H1 (cell line): ENCODE measurements at regions not wholly inside any gene's neighbourhood (a gene's known extent, or its start where the extent isn't known, plus 50 kb on each side); places are given as distances from the start of the nearest gene placed in this dataset.

Source experiments
- CTCF ChIA-PET: fragments of 300-600 bp; sonication (Branson Sonifier 250); formaldehyde crosslinking; loops from one replicate; lab custom pipeline; 2021; ENCODE audit not compliant: partially characterized antibody; lab: Charles Lee
- POLR2A ChIA-PET: fragments of 300-600 bp; sonication (Branson Sonifier 250); formaldehyde crosslinking; loops from one replicate; lab custom pipeline; 2021; ENCODE audit warnings: inconsistent platforms; ENCODE audit not compliant: partially characterized antibody; lab: Charles Lee
- DNase-seq, 2 experiments: peaks; one replicate each; pipeline versions ENCODE4 v3.0.0 to v3.0.0-alpha.2; 2010 to 2022; ENCODE audit warnings: low spot score in 2 of 2, low read depth in 1 of 2, mixed read lengths in 1 of 2
- FAIRE-seq: peaks from 2 replicates; lab custom pipeline; 2011; peaks lifted over from hg19 to GRCh38; lab: Jason Lieb, UNC
- H2AFZ ChIP-seq: 2 replicates; pipeline ENCODE4 v1.8.1; 2012; ENCODE audit warnings: low read length, inconsistent platforms
- H2AK5ac ChIP-seq: 2 replicates; pipeline ENCODE4 v1.6.1; 2013; ENCODE audit warnings: low read depth, low read length
- H2BK120ac ChIP-seq: replicated peaks from 2 replicates; pipeline ENCODE3; 2013; ENCODE audit warnings: low read depth, low read length, inconsistent platforms
- H2BK12ac ChIP-seq: 2 replicates; pipeline ENCODE4 v1.6.1; 2013; ENCODE audit warnings: low read depth, low read length
- H2BK15ac ChIP-seq: 2 replicates; pipeline ENCODE4 v1.6.1; 2013; ENCODE audit warnings: low read length
- H2BK20ac ChIP-seq: 2 replicates; pipeline ENCODE4 v1.6.1; 2013; ENCODE audit warnings: low read length
- H2BK5ac ChIP-seq: 2 replicates; pipeline ENCODE4 v1.6.1; 2013; ENCODE audit warnings: low read depth, low read length
- H3K14ac ChIP-seq: 2 replicates; pipeline ENCODE4 v1.6.1; 2013; ENCODE audit warnings: inconsistent platforms; ENCODE audit not compliant: insufficient read length
- H3K18ac ChIP-seq: 2 replicates; pipeline ENCODE4 v1.6.1; 2013; ENCODE audit warnings: low read length; ENCODE audit errors: extremely low read depth
- H3K23ac ChIP-seq: 2 replicates; pipeline ENCODE4 v1.6.1; 2013; ENCODE audit warnings: inconsistent platforms; ENCODE audit not compliant: insufficient read length
- H3K23me2 ChIP-seq: 2 replicates; pipeline ENCODE4 v1.6.1; 2013; ENCODE audit warnings: low read depth, low read length
- H3K27ac ChIP-seq: 2 replicates; pipeline ENCODE4 v1.6.1; 2011; ENCODE audit warnings: low read depth, low read length, inconsistent platforms
- H3K27me3 ChIP-seq, 4 experiments: replicated peaks in 1 of 4; 1 replicate in 1 of 4; 2 replicates in 3 of 4; pipeline versions ENCODE4 v1.6.1 to v1.8.1; 2011 to 2013; ENCODE audit warnings: low read length in 3 of 4, mild to moderate bottlenecking in 3 of 4, inconsistent platforms in 2 of 4, mixed read lengths in 2 of 4, moderate library complexity in 1 of 4; ENCODE audit not compliant: control insufficient read depth in 3 of 4, insufficient read depth in 3 of 4; ENCODE audit errors: extremely low read depth in 1 of 4
- H3K36me3 ChIP-seq, 4 experiments: 2 replicates each; pipeline versions ENCODE4 v1.6.1 to v1.8.1; 2011 to 2013; ENCODE audit warnings: mild to moderate bottlenecking in 4 of 4, low read length in 3 of 4, moderate library complexity in 2 of 4, control low read depth in 1 of 4, inconsistent platforms in 1 of 4; ENCODE audit not compliant: insufficient read depth in 4 of 4, control insufficient read depth in 2 of 4
- H3K4ac ChIP-seq: replicated peaks from 2 replicates; pipeline ENCODE3; 2013; ENCODE audit warnings: low read length, low read depth, mixed read lengths, inconsistent platforms; ENCODE audit not compliant: insufficient read length
- H3K4me1 ChIP-seq, 4 experiments: replicated peaks in 1 of 4; 1 replicate in 1 of 4; 2 replicates in 3 of 4; pipeline versions ENCODE4 v1.6.1 to v1.8.1; 2011 to 2013; ENCODE audit warnings: low read length in 3 of 4, inconsistent platforms in 2 of 4, mixed read lengths in 1 of 4; ENCODE audit not compliant: insufficient read depth in 4 of 4, control insufficient read depth in 3 of 4
- H3K4me2 ChIP-seq, 2 experiments: 2 replicates each; pipeline versions ENCODE4 v1.6.1 to v1.8.1; 2011 to 2013; ENCODE audit warnings: low read depth in 2 of 2, low read length in 2 of 2, control low read depth in 1 of 2, inconsistent platforms in 1 of 2, mild to moderate bottlenecking in 1 of 2; ENCODE audit not compliant: insufficient read depth in 1 of 2
- H3K4me3 ChIP-seq, 4 experiments: fragments of 200-600, 300-600 bp in 1 of 4; sonication (generic), shearing (Covaris generic), sonication (Bioruptor Twin) in 1 of 4; 2 replicates each; pipeline versions ENCODE4 v1.5.1 to v1.8.1; 2011 to 2016; ENCODE audit warnings: low read length in 4 of 4, low read depth in 3 of 4, control low read depth in 2 of 4, inconsistent platforms in 2 of 4, mild to moderate bottlenecking in 2 of 4, mixed read lengths in 1 of 4, moderate library complexity in 1 of 4; ENCODE audit not compliant: insufficient read depth in 2 of 4; ENCODE audit errors: extremely low read depth in 1 of 4
- H3K56ac ChIP-seq: replicated peaks from 2 replicates; pipeline ENCODE3; 2013; ENCODE audit warnings: low read depth, mild to moderate bottlenecking, mixed read lengths, low read length, inconsistent platforms; ENCODE audit not compliant: insufficient read length
- H3K79me1 ChIP-seq: 2 replicates; pipeline ENCODE4 v1.6.1; 2013; ENCODE audit warnings: low read depth, low read length, control low read depth
- H3K79me2 ChIP-seq, 2 experiments: 2 replicates each; pipeline versions ENCODE4 v1.6.1 to v1.8.1; 2012 to 2013; ENCODE audit warnings: low read length in 2 of 2, mild to moderate bottlenecking in 2 of 2, inconsistent platforms in 1 of 2; ENCODE audit not compliant: insufficient read depth in 2 of 2, control insufficient read depth in 1 of 2
- H3K9ac ChIP-seq, 4 experiments: replicated peaks in 1 of 4; 1 replicate in 1 of 4; 2 replicates in 3 of 4; pipeline versions ENCODE4 v1.6.1 to v1.8.1; 2011 to 2013; ENCODE audit warnings: low read depth in 3 of 4, low read length in 3 of 4, control low read depth in 2 of 4, mild to moderate bottlenecking in 2 of 4, moderate library complexity in 2 of 4, inconsistent platforms in 1 of 4; ENCODE audit errors: extremely low read depth in 1 of 4
- H3K9me3 ChIP-seq, 2 experiments: 2 replicates each; pipeline versions ENCODE4 v1.6.1 to v1.8.1; 2012 to 2013; ENCODE audit warnings: mild to moderate bottlenecking in 2 of 2, moderate library complexity in 2 of 2, control low read depth in 1 of 2, inconsistent platforms in 1 of 2, low read depth in 1 of 2, low read length in 1 of 2, mixed read lengths in 1 of 2; ENCODE audit not compliant: insufficient read depth in 2 of 2
- H4K20me1 ChIP-seq, 2 experiments: replicated peaks in 1 of 2; 2 replicates each; pipeline versions ENCODE3 to v1.8.1; 2011 to 2013; ENCODE audit warnings: inconsistent platforms in 2 of 2, low read length in 2 of 2, mild to moderate bottlenecking in 1 of 2; ENCODE audit not compliant: insufficient read depth in 2 of 2, control insufficient read depth in 1 of 2
- H4K5ac ChIP-seq: 2 replicates; pipeline ENCODE4 v1.6.1; 2013; ENCODE audit warnings: low read length, low read depth, mixed read lengths, inconsistent platforms; ENCODE audit not compliant: insufficient read length
- H4K8ac ChIP-seq: 2 replicates; pipeline ENCODE4 v1.8.0; 2013; ENCODE audit warnings: mild to moderate bottlenecking, moderate library complexity, low read length, inconsistent platforms; ENCODE audit not compliant: insufficient read depth; ENCODE audit errors: extremely low read depth
- H4K91ac ChIP-seq: replicated peaks from 2 replicates; pipeline ENCODE3; 2013; ENCODE audit warnings: low read length, mixed read lengths, inconsistent platforms; ENCODE audit not compliant: insufficient read length
- TAF1 ChIP-seq: IDR thresholded peaks from 2 replicates; pipeline ENCODE4 v1.6.1; 2011; ENCODE audit warnings: mild to moderate bottlenecking, low read depth, low read length

DNA sequence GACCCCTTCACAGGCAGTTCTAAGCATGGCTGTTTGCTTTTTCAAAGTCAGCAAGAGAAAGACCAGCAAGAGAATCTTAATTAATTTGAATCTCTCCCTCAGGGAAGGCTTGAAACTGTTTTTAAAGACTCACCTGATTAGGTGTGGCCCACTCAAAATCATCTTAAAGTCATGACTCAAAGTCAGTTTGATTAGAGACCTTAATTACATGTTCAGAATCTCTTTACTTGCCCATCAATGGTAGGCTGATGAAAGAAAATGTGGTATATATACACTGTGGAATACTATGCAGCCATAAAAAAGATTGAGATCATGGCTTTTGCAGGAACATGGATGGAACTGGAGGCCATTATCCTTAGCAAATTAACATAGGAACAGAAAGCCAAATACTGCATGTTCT is 247.5 kb upstream of the PRKX start:
- TF ChIP-seq TAF1, result no peak

More for the DNA sequence above, 247.5 kb upstream of the PRKX start:
- no peak overlapping the region for H3K14ac ChIP-seq
- H4K8ac ChIP-seq, result no peak overlapping the region
- H3K23me2 ChIP-seq, result no peaks in the 10 kb centered on the region
- DNase-seq (no peak), FAIRE-seq (no peak)
- no peak overlapping the region for H3K27ac ChIP-seq
- no peak overlapping the region for H2BK15ac ChIP-seq
- no peaks in the 10 kb centered on the region; a peak in 1 of 4 replicates for H3K9me3 ChIP-seq
- no peak overlapping the region for H2BK120ac ChIP-seq
- H2AFZ ChIP-seq, result no peak overlapping the region
- H4K20me1 ChIP-seq, result no peaks in the 10 kb centered on the region
- CTCF ChIA-PET, result no interaction called here
- no peak overlapping the region for H2BK5ac ChIP-seq
- no peak overlapping the region for H2AK5ac ChIP-seq
- peaks cover 0 to 5% (median 3%) of the 10 kb centered on the region in 4 experiments; a peak in 4 of 7 replicates for H3K4me1 ChIP-seq
- no peaks in the 10 kb centered on the region for H3K79me1 ChIP-seq
- no peak overlapping the region for H2BK12ac ChIP-seq
- H3K36me3 ChIP-seq, result no peaks in the 10 kb centered on the region
- no peak overlapping the region for H3K23ac ChIP-seq
- no peak overlapping the region for H4K5ac ChIP-seq
- H2BK20ac ChIP-seq, result no peak overlapping the region
- H4K91ac ChIP-seq, result no peak overlapping the region
- H3K56ac ChIP-seq, result no peak overlapping the region
- no peak overlapping the region for H3K9ac ChIP-seq
- POLR2A ChIA-PET, result no interaction called here
- H3K18ac ChIP-seq, result no peak overlapping the region
- H3K79me2 ChIP-seq, result no peaks in the 10 kb centered on the region
- no peak overlapping the region for H3K4ac ChIP-seq
- H3K4me2 ChIP-seq, result no peak overlapping the region
- no peaks in the 10 kb centered on the region for H3K27me3 ChIP-seq
- H3K4me3 ChIP-seq, result no peak overlapping the region
